ENCODE measurements at regions not wholly inside any gene's neighbourhood (a gene's known extent, or its start where the extent isn't known, plus 50 kb on each side); places are given as distances from the start of the nearest gene placed in this dataset.

GRCh38 chr3:104447681-104448080, 919.0 kb upstream of the ALCAM start:
- DNase-seq (no peak), ATAC-seq (no peak)
- Histone ChIP-seq H3K36me3 (ENCODE audit: insufficient read depth in 1 of 2, low read depth in 1 of 2) (no peaks in the 10 kb centered on the region), H3K4me1 (no peaks in the 10 kb centered on the region), H3K27me3 (ENCODE audit: insufficient read depth in 3 of 3, low read length in 2 of 3) (no peaks in the 10 kb centered on the region), H3K4me3 (no peak overlapping the region), H3K9me3 (no peaks in the 10 kb centered on the region), H3K27ac (no peak overlapping the region)
- intact Hi-C loops (cut with DNase I) = no loop called here
- 82 to 86% (median 83%) methylated on average over 5 of the region's 5 CpGs for WGBS, 3 donors
- TF ChIP-seq CTCF (IDR thresholded peaks at IDR 0.05) = no peak

GRCh38 chr3:104452697-104453096, 914.0 kb upstream of the ALCAM start:
- Histone ChIP-seq H3K27ac (no peak overlapping the region), H3K27me3 (ENCODE audit: insufficient read depth in 3 of 3, low read length in 2 of 3) (no peaks in the 10 kb centered on the region), H3K4me1 (no peaks in the 10 kb centered on the region), H3K9me3 (no peaks in the 10 kb centered on the region), H3K36me3 (ENCODE audit: insufficient read depth in 1 of 2, low read depth in 1 of 2) (no peaks in the 10 kb centered on the region), H3K4me3 (no peak overlapping the region)
- ATAC-seq = no peak
- WGBS, 3 donors = 90 to 95% (median 93%) methylated on average over 4 of the region's 4 CpGs
- TF ChIP-seq CTCF (IDR thresholded peaks at IDR 0.05) = no peak
- DNase-seq = no peak
- intact Hi-C loops (cut with DNase I) = no loop called here

GRCh38 chr3:104458657-104459056, 908.1 kb upstream of the ALCAM start:
- no peaks in the 10 kb centered on the region for H3K36me3 ChIP-seq (ENCODE audit: insufficient read depth in 1 of 2, low read depth in 1 of 2)
- ATAC-seq (no peak), DNase-seq (no peak)
- no peak overlapping the region for H3K27ac ChIP-seq
- no peaks in the 10 kb centered on the region for H3K4me1 ChIP-seq
- intact Hi-C loops (cut with DNase I) = no loop called here
- H3K27me3 ChIP-seq (ENCODE audit: insufficient read depth in 3 of 3, low read length in 2 of 3) = no peaks in the 10 kb centered on the region
- H3K9me3 ChIP-seq = no peaks in the 10 kb centered on the region
- no peak for TF ChIP-seq CTCF (IDR thresholded peaks at IDR 0.05)
- no peak overlapping the region for H3K4me3 ChIP-seq

GRCh38 chr3:104460477-104461406, 906.0 kb upstream of the ALCAM start:
- DNase-seq (no peak), ATAC-seq (no peak)
- intact Hi-C loops (cut with DNase I) = no loop called here
- Histone ChIP-seq H3K9me3 (peaks cover 9% of the 10 kb centered on the region), H3K27me3 (ENCODE audit: insufficient read depth in 3 of 3, low read length in 2 of 3) (no peaks in the 10 kb centered on the region), H3K4me3 (no peak overlapping the region), H3K36me3 (ENCODE audit: insufficient read depth in 1 of 2, low read depth in 1 of 2) (no peaks in the 10 kb centered on the region), H3K4me1 (no peaks in the 10 kb centered on the region), H3K27ac (no peak overlapping the region)
- 0 to 21% (median 16%) methylated on average over 1 of the region's 1 CpG for WGBS, 3 donors
- TF ChIP-seq CTCF (IDR thresholded peaks at IDR 0.05) = no peak

- Histone ChIP-seq H3K4me3 (no peak overlapping the region), H3K27me3 (ENCODE audit: insufficient read depth in 3 of 3, low read length in 2 of 3) (no peaks in the 10 kb centered on the region), H3K27ac (no peak overlapping the region), H3K4me1 (no peaks in the 10 kb centered on the region), H3K9me3 (peaks cover 9% of the 10 kb centered on the region), H3K36me3 (ENCODE audit: insufficient read depth in 1 of 2, low read depth in 1 of 2) (no peaks in the 10 kb centered on the region)
- 73 to 91% (median 90%) methylated on average over 1 of the region's 1 CpG for WGBS, 3 donors
- DNase-seq (no peak), ATAC-seq (no peak)
- no peak for TF ChIP-seq CTCF (IDR thresholded peaks at IDR 0.05)
- intact Hi-C loops (cut with DNase I) = no loop called here
These were observed 905.3 kb upstream of the ALCAM start for GRCh38 chr3:104461431-104461830.

Data from psoas muscle (tissue), 7 donors.